ENCODE measurements at regions not wholly inside any gene's neighbourhood (a gene's known extent, or its start where the extent isn't known, plus 50 kb on each side); places are given as distances from the start of the nearest gene placed in this dataset.
"Not testable (repeated sequence)": the region's sequence is repeated elsewhere in the genome, so short reads cannot be mapped to it uniquely, and the experiment has no call there.

DNA sequence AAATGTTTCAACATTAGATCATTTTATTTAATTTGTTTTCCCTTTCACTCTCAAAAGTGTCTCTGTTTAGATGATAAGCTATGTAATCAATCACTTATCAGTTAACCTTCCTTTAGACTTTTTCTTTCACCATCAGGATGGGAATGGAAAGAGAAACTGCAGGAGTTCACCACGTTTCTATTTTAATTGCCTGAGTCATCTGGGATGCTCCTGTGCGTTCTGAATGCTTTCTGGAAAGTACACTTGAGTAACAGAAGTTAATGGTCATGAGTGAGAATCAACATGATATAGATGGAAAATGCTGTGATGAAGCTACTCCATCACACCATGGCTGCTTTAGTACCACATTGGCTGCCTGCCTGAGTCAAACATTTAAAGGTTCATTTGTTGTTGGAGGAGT is 783.3 kb upstream of the CDH9 start:
- DNase-seq, result no peak

GRCh38 chr5:27818888-27819287 is 780.5 kb upstream of the CDH9 start:
- DNase-seq, result no peak

DNA sequence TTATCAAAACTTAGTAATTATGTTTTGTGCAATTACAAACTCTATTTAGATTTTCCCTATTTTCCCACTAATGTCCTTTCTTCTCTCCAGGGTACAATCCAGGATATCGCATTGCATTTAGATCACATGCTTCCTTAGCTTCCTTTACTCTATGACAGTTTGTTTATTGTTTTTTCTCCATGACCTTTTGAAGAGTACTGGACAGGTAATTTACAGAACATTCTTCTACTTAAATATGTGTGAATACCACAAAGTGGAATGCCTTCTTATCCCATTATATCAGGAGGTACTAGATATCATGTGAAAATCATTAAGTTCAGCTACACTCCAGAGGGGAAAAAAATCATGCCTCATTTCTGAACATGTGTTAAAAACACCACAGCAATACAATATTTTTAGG is 776.6 kb upstream of the CDH9 start:
- no peak for DNase-seq

- no peak for DNase-seq
These were observed 775.9 kb upstream of the CDH9 start for GRCh38 chr5:27814286-27814685.

DNA sequence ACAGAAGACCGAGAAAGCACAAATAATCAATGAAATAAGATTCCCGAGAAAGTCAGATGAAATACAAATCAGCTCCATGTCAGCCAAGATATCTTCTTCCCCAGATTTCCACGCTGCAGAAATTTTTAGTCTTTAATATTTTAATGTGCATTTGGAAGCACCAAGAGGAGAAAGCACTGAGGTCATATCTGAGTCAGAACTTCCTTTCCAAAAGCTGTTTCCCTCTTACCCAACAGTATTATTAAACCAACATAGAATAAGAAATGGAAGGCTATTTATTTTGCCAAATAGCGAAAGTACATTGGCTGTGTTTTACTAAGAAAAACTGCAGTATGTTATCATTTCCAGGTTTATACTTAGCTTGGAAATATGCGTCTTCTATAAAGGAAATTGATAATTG is 772.1 kb upstream of the CDH9 start:
- no peak for DNase-seq

- DNase-seq, result no peak
These were observed 758.8 kb upstream of the CDH9 start for GRCh38 chr5:27797220-27797619.

GRCh38 chr5:27788184-27788583 is 749.8 kb upstream of the CDH9 start:
- no peak for DNase-seq

DNA sequence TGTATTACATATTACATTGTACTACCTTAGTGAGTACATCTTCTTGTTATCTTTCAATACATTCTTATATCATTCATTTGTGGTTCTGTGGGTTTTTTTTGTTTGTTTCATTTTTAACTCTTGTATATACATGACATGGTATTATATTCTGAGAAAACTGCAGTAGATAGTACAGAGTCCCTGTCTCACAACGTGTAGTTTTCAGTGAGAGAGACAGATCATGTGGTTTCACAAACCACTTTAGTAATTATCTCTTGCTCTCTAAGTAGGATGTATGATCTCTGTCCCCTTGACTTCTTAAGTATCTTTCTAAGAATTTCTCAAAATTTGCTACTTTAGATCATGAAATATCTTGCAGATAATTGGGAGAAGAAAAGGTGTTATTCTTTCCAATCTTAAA is 745.9 kb upstream of the CDH9 start:
- no peak for DNase-seq

- no peak for DNase-seq
These were observed 739.7 kb upstream of the CDH9 start for GRCh38 chr5:27778121-27778520.

- DNase-seq, result no peak
These were observed 735.2 kb upstream of the CDH9 start for GRCh38 chr5:27773636-27774035.

- DNase-seq, result no peak
These were observed 734.8 kb upstream of the CDH9 start for GRCh38 chr5:27773166-27773565.

DNA sequence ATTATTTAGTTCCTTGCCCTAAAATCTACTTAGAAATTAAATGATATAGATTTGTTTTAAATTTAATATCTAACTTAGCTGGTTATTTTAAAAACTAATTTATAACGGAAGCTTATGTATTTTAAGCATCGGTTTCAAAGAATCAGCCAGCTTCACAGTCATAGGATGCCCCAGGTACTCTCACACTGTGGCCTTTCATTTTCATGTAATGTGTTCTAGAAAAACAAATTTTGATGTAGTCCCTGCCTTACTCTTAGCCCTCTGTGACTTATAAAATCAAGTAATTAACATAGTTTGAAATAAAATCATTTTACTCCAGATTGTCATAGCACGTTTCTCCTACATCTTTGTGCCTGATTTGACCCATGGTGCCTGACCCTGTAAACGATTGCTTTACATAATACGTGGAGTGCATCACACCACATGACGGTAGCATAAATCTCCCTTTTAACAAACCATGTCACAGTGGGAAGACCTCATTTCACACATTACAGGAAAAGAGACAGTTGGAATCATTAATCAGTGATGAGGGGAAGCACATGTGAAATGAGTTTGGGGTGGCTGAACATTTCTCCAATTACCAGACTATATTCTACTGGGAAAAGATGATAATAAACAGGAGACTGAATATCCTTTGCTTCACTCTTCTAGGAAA is 731.5 kb upstream of the CDH9 start:
- DNase-seq, result no peak

- DNase-seq, result no peak
These were observed 710.5 kb upstream of the CDH9 start for GRCh38 chr5:27748847-27749246.

DNA sequence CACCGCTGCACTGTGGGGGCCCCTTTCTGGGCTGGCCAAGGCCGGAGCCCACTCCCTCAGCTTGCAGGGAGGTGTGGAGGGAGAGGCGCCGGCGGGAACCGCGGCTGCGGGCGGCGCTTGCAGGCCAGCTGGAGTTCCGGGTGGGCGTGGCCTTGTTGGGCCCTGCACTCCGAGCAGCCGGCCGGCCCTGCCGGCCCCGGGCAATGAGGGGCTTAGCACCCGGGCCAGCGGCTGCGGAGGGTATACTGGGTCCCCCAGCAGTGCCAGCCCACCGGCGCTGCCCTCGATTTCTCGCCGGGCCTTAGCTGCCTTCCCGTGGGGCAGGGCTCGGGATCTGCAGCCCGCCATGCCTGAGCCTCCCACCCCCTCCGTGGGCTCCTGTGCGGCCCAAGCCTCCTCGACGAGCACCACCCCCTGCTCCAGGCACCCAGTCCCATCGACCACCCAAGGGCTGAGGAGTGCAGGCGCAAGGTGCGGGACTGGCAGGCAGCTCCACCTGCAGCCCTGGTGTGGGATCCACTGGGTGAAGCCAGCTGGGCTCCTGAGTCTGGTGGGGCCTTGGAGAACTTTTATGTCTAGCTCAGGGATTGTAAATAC is 705.1 kb upstream of the CDH9 start:
- DNase-seq, result not testable (repeated sequence)

DNA sequence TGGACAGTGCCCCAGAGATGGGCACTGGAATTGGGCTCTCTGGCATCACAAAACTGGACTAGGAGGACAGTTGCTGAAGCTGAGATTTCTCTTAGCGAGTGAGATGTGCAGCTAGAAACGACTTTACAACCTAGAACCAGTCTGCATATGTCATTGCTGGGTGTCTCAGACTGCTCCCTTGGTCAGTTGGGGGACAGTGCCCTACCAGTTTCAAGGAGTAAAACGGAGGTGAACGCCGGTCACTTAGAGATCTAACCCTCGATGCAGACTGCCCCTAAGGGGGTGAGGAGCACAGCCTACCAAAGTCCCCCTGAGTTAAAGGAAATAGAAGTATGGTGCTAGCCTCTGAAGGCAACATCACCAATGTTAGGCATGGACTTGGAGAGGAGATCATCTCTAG is 704.4 kb upstream of the CDH9 start:
- no peak for DNase-seq

DNA sequence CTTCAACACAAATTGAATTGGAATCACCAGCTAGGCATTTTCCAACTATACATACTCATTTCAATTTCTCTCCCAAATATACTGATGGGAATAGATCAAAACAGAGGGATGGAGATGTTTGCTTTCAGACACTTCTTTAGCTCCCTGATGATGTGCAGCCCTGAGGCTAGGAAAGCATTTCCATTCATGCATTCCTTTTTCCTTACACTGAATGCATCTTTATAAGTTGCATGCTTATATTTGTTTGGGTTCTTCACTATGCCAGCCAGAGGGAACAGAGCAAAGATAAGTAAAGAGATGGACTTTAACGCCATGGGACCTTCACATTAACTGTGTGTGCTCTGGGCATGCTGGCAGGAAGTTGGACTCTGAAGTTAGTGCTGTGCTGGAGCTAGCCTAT is 696.5 kb upstream of the CDH9 start:
- DNase-seq, result no peak

GRCh38 chr5:27733237-27733636 is 694.9 kb upstream of the CDH9 start:
- no peak for DNase-seq

DNA sequence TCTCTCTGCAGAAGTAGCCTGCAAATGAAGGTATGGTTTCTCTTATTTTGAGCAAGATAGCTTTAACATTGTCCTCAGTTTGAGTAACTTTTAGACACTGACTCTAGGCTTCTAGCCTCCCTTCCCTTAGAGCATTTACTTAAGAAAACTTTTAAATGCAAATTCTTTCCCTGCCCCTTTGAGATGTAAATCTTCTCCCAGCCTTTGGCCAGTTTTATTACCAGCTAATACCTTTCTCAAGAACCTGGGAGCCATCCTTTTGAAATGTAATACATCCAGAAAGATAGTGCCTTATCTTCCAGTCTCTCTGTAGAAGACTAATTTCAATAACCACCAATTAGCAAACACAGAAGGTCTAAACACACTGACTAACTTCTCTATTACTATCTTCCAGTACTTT is 688.9 kb upstream of the CDH9 start:
- no peak for DNase-seq

DNA sequence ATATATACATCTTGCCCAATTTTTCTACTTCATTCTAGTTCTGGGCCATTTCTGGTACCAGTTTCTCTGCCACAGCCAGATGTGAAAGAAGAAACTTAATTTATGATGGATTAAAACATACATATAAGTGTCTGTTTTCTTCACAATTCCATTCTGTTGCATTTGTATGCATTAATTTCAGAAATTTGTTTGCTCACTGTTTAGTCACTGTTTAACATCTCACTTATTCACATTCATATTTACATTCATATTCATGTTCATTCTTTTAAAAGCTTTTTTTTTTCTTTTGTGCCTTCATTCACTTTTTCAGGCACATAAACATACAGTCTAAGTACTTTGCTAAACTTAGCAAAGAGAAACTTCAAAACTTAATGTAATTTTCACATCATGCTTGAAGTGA is 684.0 kb upstream of the CDH9 start:
- no peak for DNase-seq

- DNase-seq, result no peak
These were observed 670.1 kb upstream of the CDH9 start for GRCh38 chr5:27708534-27708933.

GRCh38 chr5:27706832-27707231 is 668.4 kb upstream of the CDH9 start:
- no peak for DNase-seq

GRCh38 chr5:27705661-27706060 is 667.3 kb upstream of the CDH9 start:
- no peak for DNase-seq

DNA sequence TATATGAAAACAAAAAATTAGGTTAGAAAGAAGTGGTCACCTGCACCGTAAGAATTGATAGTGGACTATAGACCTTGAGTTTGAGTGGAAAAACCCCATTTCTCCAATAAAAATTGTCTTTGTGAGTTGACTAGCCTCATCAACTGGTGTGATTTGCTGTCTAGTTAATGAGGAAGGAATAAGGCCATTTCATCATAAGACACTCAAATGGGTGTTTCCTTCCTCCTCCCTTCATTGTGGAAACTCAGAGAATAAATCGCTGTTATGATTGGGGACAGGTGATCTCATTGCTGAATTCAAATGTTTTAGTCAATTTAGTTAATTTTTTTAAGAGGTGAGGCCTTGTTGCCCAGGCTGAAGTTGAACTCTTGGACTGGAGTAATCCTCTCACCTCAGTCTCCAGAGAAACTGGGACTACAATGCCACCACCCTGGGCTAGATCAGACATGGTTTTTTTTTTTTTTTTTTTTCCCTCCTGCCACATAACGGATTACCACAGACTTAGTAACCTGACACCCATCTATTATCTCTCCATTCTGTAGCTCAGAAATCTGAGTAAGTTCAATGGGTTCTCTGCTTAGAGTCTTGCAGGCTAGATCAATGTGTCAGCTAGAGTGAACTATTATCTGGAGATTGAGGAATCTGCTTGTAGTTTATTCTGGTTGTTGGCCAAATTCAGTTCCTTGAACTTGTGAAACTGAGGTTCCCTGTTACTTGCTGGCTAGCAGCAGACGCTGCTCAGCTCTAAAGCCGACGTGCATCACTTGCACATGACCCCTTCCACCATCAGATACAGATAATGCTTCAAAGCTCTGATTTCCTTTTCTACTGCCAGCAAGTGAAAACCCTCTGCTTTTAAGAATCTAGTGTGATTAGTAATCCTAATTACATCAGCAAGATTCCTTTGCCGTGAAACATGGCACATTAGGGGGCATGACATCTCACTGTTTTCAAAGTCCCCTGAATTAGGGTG is 663.8 kb upstream of the CDH9 start:
- DNase-seq, result no peak

- DNase-seq, result no peak
These were observed 662.1 kb upstream of the CDH9 start for GRCh38 chr5:27700526-27700925.

All from stimulated activated naive CD4-positive, alpha-beta T cell (primary cell).